ENCODE measurements at regions not wholly inside any gene's neighbourhood (a gene's known extent, or its start where the extent isn't known, plus 50 kb on each side); places are given as distances from the start of the nearest gene placed in this dataset.
"Not testable (repeated sequence)": the region's sequence is repeated elsewhere in the genome, so short reads cannot be mapped to it uniquely, and the experiment has no call there.

DNA sequence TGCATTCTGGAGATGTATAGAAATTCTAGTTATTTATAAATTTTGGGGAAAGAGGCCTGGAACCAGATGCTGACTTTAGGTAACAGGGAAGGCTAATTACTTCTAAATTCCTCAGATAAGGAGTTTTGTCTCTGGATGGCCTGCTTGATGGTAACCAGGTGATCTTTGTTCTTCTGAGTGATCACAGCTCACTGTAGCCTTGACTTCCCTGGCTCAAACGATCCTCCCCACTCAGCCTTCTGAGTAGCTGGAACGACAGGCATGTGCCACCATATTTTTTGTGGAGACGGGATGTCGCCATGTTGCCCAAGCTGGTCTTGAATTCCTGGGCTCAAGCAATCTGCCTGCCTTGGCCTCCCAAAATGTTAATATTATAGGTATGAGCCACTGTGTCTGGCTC is 54.4 kb upstream of the MSH6 start:
- no peak for DNase-seq

GRCh38 chr2:47727956-47728355 is 55.0 kb upstream of the MSH6 start:
- no peak for DNase-seq

DNA sequence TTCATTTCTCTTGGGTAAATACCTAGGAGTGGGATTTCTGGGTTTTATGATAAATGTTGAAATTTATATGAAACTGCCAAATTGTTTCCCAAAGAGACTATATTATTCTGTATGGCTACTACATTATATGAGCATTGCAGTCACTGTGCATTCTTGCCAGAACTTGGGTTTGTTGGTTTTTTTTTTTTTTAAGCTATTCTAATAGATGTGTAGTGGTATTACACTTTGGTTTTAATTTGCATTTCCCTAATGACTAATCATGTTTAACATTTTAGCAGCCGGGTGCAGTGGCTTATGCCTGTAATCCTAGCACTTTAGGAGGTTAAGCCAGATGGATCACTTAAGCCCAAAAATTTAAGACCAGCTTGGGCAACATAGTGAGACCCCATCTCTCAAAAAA is 56.0 kb upstream of the MSH6 start:
- DNase-seq = not testable (repeated sequence)

DNA sequence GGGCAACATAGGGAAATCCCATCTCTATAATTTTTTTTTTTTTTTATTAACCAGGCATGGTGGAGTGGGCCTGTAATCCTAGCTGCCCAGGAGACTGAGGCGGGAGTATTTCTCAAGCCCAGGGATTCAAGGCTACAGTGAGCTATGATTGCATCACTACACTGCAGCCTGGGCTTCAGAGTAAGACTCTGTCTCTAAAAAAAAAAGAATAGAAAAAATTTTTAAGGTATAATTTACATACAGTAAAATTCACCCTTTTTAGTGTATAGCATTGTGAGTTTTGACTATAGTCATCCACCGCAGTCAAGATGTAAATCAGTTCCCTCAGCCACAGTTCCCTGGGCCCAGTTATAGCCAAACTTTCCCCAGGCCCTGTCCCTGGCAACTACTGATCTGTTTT is 57.1 kb upstream of the MSH6 start:
- no peak for DNase-seq

DNA sequence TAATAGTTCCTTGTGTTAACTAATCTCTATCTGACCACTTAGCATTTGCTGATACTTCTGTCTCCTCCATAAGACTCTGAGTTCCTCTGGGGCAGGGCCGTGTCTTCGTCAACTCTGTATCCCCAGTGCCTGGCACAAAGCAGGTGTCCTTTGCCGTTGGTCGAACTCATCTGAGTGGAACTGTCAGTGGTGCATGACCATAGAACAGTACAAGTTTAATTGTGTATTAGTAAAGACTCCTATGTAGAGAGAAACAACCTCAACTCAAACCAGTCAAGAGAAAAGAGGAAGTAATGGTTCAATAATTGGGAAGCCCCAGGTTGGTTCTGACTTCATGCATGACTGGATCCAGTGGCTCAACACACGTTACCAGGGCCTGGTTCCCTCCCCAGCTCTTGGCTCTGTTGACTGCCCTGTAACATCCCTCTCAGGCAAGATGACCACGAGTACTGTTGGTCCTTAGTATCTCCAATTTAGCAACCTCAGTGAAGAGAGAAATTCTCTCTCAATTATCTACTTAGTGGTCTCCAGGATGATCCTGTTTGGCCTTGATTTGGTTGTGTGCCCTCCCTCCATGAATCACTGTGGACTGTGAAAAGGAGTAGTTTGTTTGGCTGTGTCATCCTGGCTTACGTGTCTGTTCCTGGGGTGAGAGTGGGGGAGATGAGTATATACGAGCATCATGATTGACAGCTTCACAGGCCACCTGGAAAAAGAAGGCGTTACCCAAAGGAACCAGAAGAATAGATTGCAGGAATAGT is 58.5 kb upstream of the MSH6 start:
- DNase-seq = no peak

GRCh38 chr2:47721296-47721695 is 61.6 kb upstream of the MSH6 start:
- DNase-seq = no peak

DNA sequence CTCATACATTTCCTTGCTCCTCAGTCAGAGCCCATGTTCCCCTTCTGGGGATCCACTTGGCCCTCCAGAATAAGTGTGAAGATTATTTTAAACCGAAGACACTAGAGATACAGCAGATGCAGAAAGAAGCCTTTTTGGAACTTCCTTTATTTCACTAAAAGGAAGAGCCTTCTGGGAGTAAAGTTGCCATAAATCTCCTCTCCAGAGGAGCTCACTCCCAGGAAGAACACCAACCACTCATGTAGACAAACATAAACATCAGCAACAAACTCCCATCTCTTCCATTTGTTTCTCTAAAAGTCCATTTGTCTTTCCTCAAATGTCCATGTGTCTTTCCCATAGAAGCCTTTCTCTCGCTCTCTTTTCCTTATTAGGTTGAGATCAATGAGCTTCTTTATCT is 62.4 kb upstream of the MSH6 start:
- no peak for DNase-seq

- no peak for DNase-seq
Observed at GRCh38 chr2:47720036-47720435, 62.9 kb upstream of the MSH6 start.

- no peak for DNase-seq
Observed at GRCh38 chr2:47719099-47719498, 63.8 kb upstream of the MSH6 start.

DNA sequence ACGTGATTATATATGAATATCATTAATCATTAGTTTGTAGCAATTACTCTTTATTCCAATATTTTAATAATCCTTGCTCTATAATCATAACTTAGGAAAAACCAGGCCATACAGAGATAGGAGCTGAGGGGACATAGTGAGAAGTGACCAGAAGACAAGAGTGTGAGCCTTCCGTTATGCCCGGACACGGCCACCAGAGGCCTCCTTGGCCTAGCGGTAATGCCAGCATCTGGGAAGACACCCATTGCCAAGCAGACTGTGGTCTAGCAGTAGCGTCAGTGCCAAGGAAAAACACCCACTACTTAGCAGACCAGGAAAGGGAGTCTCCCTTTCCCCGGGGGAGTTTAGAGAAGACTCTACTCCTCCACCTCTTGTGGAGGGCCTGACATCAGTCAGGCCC is 66.6 kb upstream of the MSH6 start:
- DNase-seq = not testable (repeated sequence)

- no peak for DNase-seq
Observed at GRCh38 chr2:47715552-47715951, 67.4 kb upstream of the MSH6 start.

DNA sequence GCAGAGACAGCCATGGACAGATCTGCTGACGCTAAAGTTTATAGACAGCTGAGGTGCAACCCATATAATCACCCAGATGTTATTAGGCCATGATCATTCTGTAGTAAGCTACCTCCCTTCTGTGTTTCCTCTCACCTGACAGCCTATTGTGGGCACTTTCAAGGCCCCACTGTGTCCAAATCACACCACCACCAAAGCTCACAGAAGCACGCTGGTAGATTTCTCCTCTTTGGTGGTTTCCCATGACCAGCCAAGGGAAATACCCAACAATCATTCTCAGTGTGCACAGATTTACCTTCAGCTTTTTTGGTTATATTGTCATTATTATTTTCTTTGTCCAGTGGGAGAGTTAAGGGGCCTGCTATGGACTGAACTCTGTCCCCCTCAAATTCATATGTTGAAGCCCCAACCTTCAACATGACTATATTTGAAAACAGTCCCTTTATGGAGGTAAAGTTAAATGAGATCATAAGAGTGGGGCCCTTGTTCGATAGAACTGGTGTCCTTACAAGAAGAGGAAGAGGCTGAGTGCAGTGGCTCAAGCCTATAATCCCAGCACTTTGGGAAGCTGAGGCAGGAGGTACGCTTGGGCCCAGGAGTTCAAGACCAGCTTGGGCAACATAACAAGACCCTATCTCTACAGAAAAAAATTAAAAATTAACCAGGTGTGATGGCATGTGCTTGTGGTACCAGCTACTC is 74.0 kb upstream of the MSH6 start:
- no peak for DNase-seq

DNA sequence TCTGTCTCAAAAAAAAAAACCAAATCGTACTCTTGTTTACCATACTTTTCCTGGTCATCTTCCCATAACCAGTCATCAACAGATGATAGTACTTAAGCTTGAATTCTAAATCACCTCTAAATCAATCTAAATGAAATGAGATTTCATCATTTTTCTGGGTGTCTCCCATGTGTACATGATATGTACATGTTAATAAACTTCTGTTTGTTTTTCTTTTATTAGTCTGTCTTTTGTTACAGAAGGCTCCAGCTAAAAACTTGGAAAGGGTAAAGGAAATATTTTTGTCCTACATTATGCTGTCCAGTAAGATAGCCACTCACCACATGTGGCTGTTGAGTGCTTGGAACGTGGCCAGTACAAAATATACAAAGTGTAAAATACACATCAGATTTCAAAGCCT is 78.7 kb upstream of the MSH6 start:
- no peak for DNase-seq

GRCh38 chr2:47699533-47700215 is 83.3 kb upstream of the MSH6 start:
- DNase-seq = no peak

GRCh38 chr2:47698436-47698972 is 84.4 kb upstream of the MSH6 start:
- DNase-seq = not testable (repeated sequence)

- not testable (repeated sequence) for DNase-seq
Observed at GRCh38 chr2:47697681-47698435, 85.1 kb upstream of the MSH6 start.

DNA sequence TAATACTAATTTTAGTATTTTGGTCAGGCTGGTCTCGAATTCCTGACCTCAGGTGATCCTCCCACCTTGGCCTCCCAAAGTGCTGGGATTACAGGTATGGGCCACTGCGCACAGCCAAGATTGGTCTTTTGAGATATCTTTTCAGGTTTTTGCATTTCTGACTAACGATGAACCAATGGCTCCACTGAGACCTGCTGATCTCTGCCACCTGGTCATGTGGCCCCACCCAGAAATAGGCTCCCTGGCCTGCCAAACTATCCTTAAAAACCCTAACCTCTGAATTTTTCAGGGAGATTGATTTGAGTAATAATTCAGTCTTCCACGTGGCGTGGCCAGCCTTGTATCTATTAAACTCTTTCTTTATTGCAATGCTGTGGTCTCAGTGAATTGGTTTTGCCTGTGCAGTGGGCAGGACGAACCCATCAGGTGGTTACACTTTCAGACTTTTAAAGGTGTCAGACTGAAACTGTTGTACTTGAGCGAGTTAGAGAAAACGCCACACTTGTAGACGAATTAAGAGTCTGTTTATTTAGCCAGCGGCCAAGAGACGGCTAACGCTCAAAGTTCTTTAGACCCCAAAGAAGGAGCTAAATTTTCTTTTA is 85.8 kb upstream of the MSH6 start:
- no peak for DNase-seq

DNA sequence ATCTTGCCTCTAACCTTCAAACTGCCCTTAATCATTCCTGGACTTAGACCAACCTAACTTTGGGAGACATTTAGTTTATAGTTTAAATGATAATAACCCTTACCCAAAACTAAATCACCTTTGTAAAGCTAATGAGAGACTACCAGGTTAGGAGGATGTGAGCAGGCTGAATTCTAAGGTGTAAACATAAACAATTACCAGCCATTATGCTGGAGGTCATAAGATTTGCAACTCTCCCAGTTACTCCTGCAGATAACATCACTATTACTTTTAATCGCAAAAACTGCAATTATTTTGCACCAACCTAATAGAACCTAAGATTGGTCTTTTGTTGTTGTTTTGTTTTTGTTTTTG is 86.5 kb upstream of the MSH6 start:
- DNase-seq = no peak

DNA sequence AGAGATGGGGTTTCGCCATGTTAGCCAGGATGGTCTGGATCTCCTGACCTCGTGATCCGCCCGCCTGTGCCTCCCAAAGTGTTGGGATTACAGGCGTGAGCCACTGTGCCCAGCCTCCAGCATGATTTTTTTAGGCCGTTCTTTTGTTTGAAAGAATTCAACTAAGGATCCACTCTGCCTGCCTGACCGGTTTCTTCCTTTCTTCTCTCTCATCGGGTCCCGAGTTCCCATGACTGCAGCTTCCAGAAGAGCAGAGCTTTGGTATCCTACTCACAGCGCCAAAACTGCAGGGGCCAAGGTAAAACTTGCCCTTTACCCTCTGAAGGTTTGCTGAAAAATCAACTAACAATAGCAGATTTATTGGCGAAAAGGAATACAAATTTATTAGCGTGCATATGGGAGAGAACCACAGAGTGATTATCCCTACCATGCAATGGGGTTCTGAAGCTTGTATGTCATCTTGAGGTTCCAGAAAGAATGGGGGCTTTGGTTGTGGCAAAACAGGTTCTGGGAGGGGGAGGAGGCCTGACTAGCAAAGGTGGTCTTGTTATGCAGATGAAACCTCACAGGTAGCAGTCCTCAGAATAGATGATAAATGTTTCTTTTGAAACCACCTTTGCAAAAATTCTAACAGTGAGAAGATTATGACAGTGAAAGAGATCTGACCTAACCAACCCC is 87.0 kb upstream of the MSH6 start:
- DNase-seq = no peak

GRCh38 chr2:47694451-47694850 is 88.5 kb upstream of the MSH6 start:
- not testable (repeated sequence) for DNase-seq

DNA sequence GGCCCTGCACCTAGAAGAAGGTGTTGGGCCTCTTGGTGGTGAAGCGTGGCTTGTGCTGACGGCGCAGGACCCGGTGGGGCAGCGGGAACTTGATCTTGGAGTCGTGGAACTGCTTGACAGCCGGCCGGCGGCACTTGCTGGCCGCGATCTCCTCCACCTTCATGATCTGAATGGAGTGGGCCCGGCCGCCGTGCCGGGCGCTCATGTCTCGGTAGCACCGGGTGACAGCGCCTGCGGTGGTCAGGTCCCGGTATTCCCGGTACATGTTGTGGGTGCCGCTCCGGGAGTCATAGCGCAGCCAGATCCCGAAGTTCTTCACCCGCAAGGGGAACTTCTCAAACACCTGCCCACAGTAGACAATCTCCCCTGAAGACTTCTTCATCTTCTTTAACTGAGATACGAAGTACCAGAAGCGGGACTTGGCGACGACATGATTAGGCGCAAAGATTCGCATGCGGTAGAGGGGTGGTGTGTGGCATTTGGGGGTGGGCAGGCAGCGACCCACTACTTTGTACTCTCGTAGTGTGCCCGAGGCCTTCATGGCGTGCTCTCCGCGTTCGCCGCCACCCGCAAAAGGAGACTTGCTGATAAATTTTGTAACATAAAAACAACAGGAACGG is 92.1 kb upstream of the MSH6 start:
- DNase-seq = not testable (repeated sequence)

DNA sequence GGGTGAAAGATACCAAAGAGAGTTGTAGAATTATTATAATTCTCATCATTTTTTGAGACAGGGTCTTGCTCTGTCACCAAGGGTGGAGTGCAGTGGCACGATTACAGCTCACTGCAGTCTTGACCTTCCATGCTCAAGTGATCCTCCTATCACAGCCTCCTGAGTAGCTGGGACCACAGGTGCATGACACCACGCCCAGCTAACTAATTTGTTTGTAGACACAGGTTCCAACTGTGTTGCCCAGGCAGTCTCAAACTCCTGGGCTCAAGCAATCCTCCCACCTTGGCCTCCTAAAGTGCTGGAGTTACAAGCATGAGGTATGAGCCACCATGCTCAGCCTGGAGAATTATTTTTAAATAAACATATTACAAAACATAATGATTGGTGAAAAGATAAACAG is 92.8 kb upstream of the MSH6 start:
- DNase-seq = no peak
